SK-N-MC (cell line): ENCODE measurements at regions not wholly inside any gene's neighbourhood (a gene's known extent, or its start where the extent isn't known, plus 50 kb on each side); places are given as distances from the start of the nearest gene placed in this dataset.

Experiments used
- EZH2 ChIP-seq: fragments of 200-600 bp; sonication (generic); IDR thresholded peaks from one replicate; pipeline ENCODE4 v1.6.1; 2017; ENCODE audit warnings: antibody characterized with exemption
- POLR2AphosphoS5 ChIP-seq: IDR thresholded peaks from 2 replicates; pipeline ENCODE4 v1.6.1; 2012; ENCODE audit warnings: mild to moderate bottlenecking, low read depth, low read length, borderline replicate concordance

GRCh38 chr10:58115218-58116050, 152.3 kb downstream of the IPMK start:
- TF ChIP-seq POLR2AphosphoS5, result no peak
- no peak for TF ChIP-seq EZH2
